ENCODE measurements at regions not wholly inside any gene's neighbourhood (a gene's known extent, or its start where the extent isn't known, plus 50 kb on each side); places are given as distances from the start of the nearest gene placed in this dataset.

- H3K18ac ChIP-seq (ENCODE audit: insufficient read length, low read depth, low read length), result no peak overlapping the region
- H3K9ac ChIP-seq (ENCODE audit: extremely low read depth, insufficient read length, low read length), result no peak overlapping the region
- no peak overlapping the region for H2BK15ac ChIP-seq (ENCODE audit: low read depth, low read length)
- no CpG with 5 or more reads among the region's 1 CpG for WGBS (ENCODE audit: extremely low coverage, insufficient read length, low lambda C conversion rate)
- no peak overlapping the region for H2BK120ac ChIP-seq (ENCODE audit: low read depth, low read length, poor library complexity, severe bottlenecking)
- H3K27me3 ChIP-seq (ENCODE audit: insufficient read depth, low read length), result no peaks in the 10 kb centered on the region
- H3K36me3 Mint-ChIP-seq (ENCODE audit: insufficient read depth in 1 of 3, low read depth in 3 of 3), result no peaks in the 10 kb centered on the region
- H3K4me1 ChIP-seq (ENCODE audit: insufficient read depth, low read length), result no peaks in the 10 kb centered on the region
- H3K23ac ChIP-seq (ENCODE audit: insufficient read length, low read depth, low read length), result no peak overlapping the region
- no peak overlapping the region for H4K91ac ChIP-seq (ENCODE audit: insufficient read length, low read depth, low read length)
- H4K5ac ChIP-seq (ENCODE audit: insufficient read length, low read depth, low read length), result no peak overlapping the region
- H3K4me1 Mint-ChIP-seq, result peaks cover 0 to 8% of the 10 kb centered on the region in 2 experiments; a peak in 3 of 4 replicates
- no peak overlapping the region for H3K27ac ChIP-seq (ENCODE audit: insufficient read length, low read depth, low read length)
- no peaks in the 10 kb centered on the region for H3K9me3 Mint-ChIP-seq
- H3K27ac Mint-ChIP-seq, result no peak overlapping the region; a peak in 1 of 7 replicates
- H2AFZ ChIP-seq (ENCODE audit: low read length), result no peak overlapping the region
- no peak for DNase-seq
- H2BK20ac ChIP-seq (ENCODE audit: low read depth, low read length, poor library complexity, severe bottlenecking), result no peak overlapping the region
- H3K4me3 Mint-ChIP-seq, result no peak overlapping the region
- H3K9me3 ChIP-seq (ENCODE audit: control insufficient read depth, low read depth, low read length), result no peaks in the 10 kb centered on the region
- no peak overlapping the region for H3K14ac ChIP-seq (ENCODE audit: insufficient read depth, low read length)
- no peak overlapping the region for H3K4ac ChIP-seq (ENCODE audit: low read depth, low read length)
- TF ChIP-seq, protein P1, sequence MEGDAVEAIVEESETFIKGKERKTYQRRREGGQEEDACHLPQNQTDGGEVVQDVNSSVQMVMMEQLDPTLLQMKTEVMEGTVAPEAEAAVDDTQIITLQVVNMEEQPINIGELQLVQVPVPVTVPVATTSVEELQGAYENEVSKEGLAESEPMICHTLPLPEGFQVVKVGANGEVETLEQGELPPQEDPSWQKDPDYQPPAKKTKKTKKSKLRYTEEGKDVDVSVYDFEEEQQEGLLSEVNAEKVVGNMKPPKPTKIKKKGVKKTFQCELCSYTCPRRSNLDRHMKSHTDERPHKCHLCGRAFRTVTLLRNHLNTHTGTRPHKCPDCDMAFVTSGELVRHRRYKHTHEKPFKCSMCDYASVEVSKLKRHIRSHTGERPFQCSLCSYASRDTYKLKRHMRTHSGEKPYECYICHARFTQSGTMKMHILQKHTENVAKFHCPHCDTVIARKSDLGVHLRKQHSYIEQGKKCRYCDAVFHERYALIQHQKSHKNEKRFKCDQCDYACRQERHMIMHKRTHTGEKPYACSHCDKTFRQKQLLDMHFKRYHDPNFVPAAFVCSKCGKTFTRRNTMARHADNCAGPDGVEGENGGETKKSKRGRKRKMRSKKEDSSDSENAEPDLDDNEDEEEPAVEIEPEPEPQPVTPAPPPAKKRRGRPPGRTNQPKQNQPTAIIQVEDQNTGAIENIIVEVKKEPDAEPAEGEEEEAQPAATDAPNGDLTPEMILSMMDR (conservative IDR thresholded peaks at IDR 0.05), result no peak
- no peaks in the 10 kb centered on the region for H3K79me2 ChIP-seq (ENCODE audit: insufficient read depth, low read length)
- no peak overlapping the region for H3K56ac ChIP-seq (ENCODE audit: insufficient read length, low read depth, low read length)
- no peak overlapping the region for H4K8ac ChIP-seq (replicated peaks; ENCODE audit: insufficient read length, low read depth, low read length)
- no peak overlapping the region for H2AK5ac ChIP-seq (ENCODE audit: insufficient read length, low read length)
- no peak overlapping the region for H3T11ph ChIP-seq (ENCODE audit: low read length)
- H2BK5ac ChIP-seq (ENCODE audit: insufficient read length, low read length), result no peak overlapping the region
- no peaks in the 10 kb centered on the region for H3K27me3 Mint-ChIP-seq (ENCODE audit: low read depth)
- no peaks in the 10 kb centered on the region for H3K79me1 ChIP-seq (ENCODE audit: insufficient read depth, low read depth, low read length, poor library complexity, severe bottlenecking)
- H3K23me2 ChIP-seq (ENCODE audit: insufficient read length, low read depth, low read length, poor library complexity, severe bottlenecking), result no peaks in the 10 kb centered on the region
- no peak overlapping the region for H3K4me2 ChIP-seq (ENCODE audit: insufficient read depth, insufficient read length, low read length)
- no peaks in the 10 kb centered on the region for H4K20me1 ChIP-seq (ENCODE audit: control insufficient read depth, insufficient read depth, insufficient read length)
- H2BK12ac ChIP-seq (ENCODE audit: insufficient read length, low read depth, low read length), result no peak overlapping the region
Measured at GRCh38 chr18:27797484-27797883, 379.4 kb downstream of the CDH2 start.
